ENCODE measurements at regions not wholly inside any gene's neighbourhood (a gene's known extent, or its start where the extent isn't known, plus 50 kb on each side); places are given as distances from the start of the nearest gene placed in this dataset.

- Mint-ChIP-seq H3K27ac (no peak overlapping the region), H3K4me1 (no peaks in the 10 kb centered on the region), H3K4me3 (no peak overlapping the region), H3K9me3 (no peaks in the 10 kb centered on the region), H3K36me3 (ENCODE audit: low read depth) (no peaks in the 10 kb centered on the region), H3K27me3 (ENCODE audit: low read depth, poor library complexity) (peaks cover 8% of the 10 kb centered on the region)
- TF ChIP-seq CTCF (IDR thresholded peaks at IDR 0.05): no peak
- DNase-seq: no peak
Measured at GRCh38 chr10:9296190-9296589, 1241.7 kb downstream of the GATA3 start.

GRCh38 chr10:9297580-9297979 lies 1243.1 kb downstream of the GATA3 start:
- peaks cover 8% of the 10 kb centered on the region for H3K27me3 Mint-ChIP-seq (ENCODE audit: low read depth, poor library complexity)
- no peak overlapping the region for H3K27ac Mint-ChIP-seq
- H3K4me1 Mint-ChIP-seq: no peaks in the 10 kb centered on the region
- no peaks in the 10 kb centered on the region for H3K9me3 Mint-ChIP-seq
- no peak for DNase-seq
- TF ChIP-seq CTCF (IDR thresholded peaks at IDR 0.05): no peak
- H3K4me3 Mint-ChIP-seq: no peak overlapping the region
- no peaks in the 10 kb centered on the region for H3K36me3 Mint-ChIP-seq (ENCODE audit: low read depth)

DNA sequence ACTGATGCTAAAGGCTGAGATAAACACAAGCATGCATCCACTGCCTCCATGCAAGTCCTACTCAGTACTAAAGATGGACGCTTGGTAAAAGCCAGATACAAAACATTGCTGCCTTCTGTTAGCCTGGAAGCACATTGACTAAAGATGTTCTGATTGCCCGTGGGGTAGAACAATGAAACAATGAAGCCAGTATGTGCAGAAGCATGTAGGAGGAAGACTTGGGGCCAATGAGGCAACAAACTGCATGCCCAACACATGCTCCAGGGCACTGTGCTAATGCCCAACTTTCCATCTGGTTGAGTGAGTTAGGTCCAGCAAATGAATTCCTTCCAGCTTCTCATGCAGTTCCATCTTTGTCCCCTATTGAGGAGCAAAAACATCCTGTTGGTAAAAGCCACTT lies 1245.5 kb downstream of the GATA3 start:
- no peaks in the 10 kb centered on the region for H3K4me1 Mint-ChIP-seq
- H3K36me3 Mint-ChIP-seq (ENCODE audit: low read depth): no peaks in the 10 kb centered on the region
- H3K9me3 Mint-ChIP-seq: no peaks in the 10 kb centered on the region
- peaks cover 4% of the 10 kb centered on the region for H3K27me3 Mint-ChIP-seq (ENCODE audit: low read depth, poor library complexity)
- no peak overlapping the region for H3K4me3 Mint-ChIP-seq
- no peak for TF ChIP-seq CTCF (IDR thresholded peaks at IDR 0.05)
- no peak for DNase-seq
- H3K27ac Mint-ChIP-seq: no peak overlapping the region

DNA sequence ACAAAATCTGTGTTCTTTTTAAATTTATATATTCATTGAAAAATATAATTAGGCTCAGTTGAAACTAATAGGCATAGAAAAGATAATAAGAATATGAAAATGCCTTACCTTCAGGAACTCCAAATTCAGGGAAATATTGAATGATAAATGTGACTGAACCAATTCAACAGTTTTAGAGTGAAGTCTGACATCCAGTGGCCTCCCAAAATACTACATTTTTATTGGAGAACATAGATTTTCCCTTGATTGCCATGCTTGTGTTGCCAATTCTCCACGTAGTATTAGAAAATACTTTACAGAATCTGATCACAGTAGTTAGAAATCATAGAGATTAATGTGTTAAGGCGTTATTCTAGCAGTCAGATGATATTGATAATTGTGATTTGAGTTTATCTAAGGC lies 1246.7 kb downstream of the GATA3 start:
- H3K27ac Mint-ChIP-seq: no peak overlapping the region

GRCh38 chr10:9301554-9301953 lies 1247.1 kb downstream of the GATA3 start:
- no peak for TF ChIP-seq CTCF (IDR thresholded peaks at IDR 0.05)
- Mint-ChIP-seq H3K27ac (no peak overlapping the region), H3K36me3 (ENCODE audit: low read depth) (no peaks in the 10 kb centered on the region), H3K27me3 (ENCODE audit: low read depth, poor library complexity) (peaks cover 7% of the 10 kb centered on the region), H3K9me3 (no peaks in the 10 kb centered on the region), H3K4me3 (no peak overlapping the region), H3K4me1 (no peaks in the 10 kb centered on the region)
- no peak for DNase-seq

More for the DNA sequence above, 1246.7 kb downstream of the GATA3 start:
- Mint-ChIP-seq H3K4me3 (no peak overlapping the region), H3K27me3 (ENCODE audit: low read depth, poor library complexity) (peaks cover 4% of the 10 kb centered on the region), H3K4me1 (no peaks in the 10 kb centered on the region), H3K9me3 (no peaks in the 10 kb centered on the region), H3K36me3 (ENCODE audit: low read depth) (no peaks in the 10 kb centered on the region)
- DNase-seq: no peak
- peak; percentile 36 for TF ChIP-seq CTCF (IDR thresholded peaks at IDR 0.05)

GRCh38 chr10:9302140-9302746 lies 1247.8 kb downstream of the GATA3 start:
- Mint-ChIP-seq H3K4me1 (no peaks in the 10 kb centered on the region), H3K9me3 (no peaks in the 10 kb centered on the region), H3K36me3 (ENCODE audit: low read depth) (no peaks in the 10 kb centered on the region), H3K4me3 (no peak overlapping the region), H3K27ac (no peak overlapping the region), H3K27me3 (ENCODE audit: low read depth, poor library complexity) (peaks cover 7% of the 10 kb centered on the region)
- peak; percentile 35 for TF ChIP-seq CTCF (IDR thresholded peaks at IDR 0.05)
- no peak for DNase-seq

Data from nephron progenitor cell (in vitro differentiated cells).